ENCODE measurements at regions not wholly inside any gene's neighbourhood (a gene's known extent, or its start where the extent isn't known, plus 50 kb on each side); places are given as distances from the start of the nearest gene placed in this dataset.

DNA sequence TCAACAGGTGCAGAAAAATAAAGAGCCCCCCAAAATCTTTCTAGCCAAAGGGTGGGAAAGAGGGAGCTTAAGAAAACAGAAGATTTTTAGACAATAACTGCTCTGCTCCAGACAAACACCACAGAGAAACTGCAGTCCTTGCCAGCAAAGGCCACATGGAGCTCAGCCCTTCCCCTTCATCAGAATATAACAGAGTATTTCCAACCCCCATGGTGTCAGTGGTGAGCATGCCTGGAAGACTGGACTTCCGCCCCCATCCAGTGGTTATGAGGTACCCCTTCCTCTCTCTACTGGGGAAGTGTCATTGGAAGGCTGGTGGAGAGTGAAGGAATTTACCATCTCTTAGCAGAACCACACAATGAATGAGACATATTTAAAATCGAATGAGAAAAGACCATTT is 1007.3 kb upstream of the CELF2 start:
- TF ChIP-seq CTCF (IDR thresholded peaks at IDR 0.05; ENCODE audit: low read depth, low read length): no peak
- Histone ChIP-seq H3K4me3 (ENCODE audit: low read depth, low read length) (no peak overlapping the region), H3K27ac (ENCODE audit: low read depth, low read length) (no peak overlapping the region), H3K27me3 (ENCODE audit: control insufficient read depth, insufficient read depth, low read length) (no peaks in the 10 kb centered on the region), H3K9me3 (ENCODE audit: control insufficient read depth, insufficient read depth, low read length) (no peaks in the 10 kb centered on the region)
- ChIA-PET POLR2A (no interaction called here), CTCF (no interaction called here)
- DNase-seq (ENCODE audit: low read depth, low spot score): no peak

DNA sequence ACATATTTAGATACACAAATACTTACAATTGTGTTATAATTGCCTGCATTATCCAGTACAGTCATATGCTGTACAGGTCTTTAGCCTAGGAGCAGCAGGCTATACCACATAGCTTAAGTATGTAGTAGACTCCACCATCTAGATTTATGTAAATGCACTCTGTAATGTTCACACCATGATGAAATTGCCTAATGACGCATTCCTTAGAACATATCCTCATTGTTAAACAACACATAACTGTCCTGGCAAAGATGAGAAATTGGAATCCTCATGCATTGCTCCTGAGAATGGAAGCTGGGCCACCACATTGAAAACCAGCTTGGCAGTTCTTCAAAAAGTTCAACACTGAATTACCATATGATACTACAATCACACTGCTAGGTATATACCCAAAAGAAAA is 1002.8 kb upstream of the CELF2 start:
- DNase-seq (ENCODE audit: low read depth, low spot score): no peak
- Histone ChIP-seq H3K27me3 (ENCODE audit: control insufficient read depth, insufficient read depth, low read length) (no peaks in the 10 kb centered on the region), H3K27ac (ENCODE audit: low read depth, low read length) (no peak overlapping the region), H3K4me3 (ENCODE audit: low read depth, low read length) (no peak overlapping the region), H3K9me3 (ENCODE audit: control insufficient read depth, insufficient read depth, low read length) (no peaks in the 10 kb centered on the region)
- TF ChIP-seq CTCF (IDR thresholded peaks at IDR 0.05; ENCODE audit: low read depth, low read length): no peak
- POLR2A ChIA-PET: no interaction called here
- CTCF ChIA-PET: no interaction called here

GRCh38 chr10:10017716-10018115 is 1000.0 kb upstream of the CELF2 start:
- CTCF ChIA-PET: no interaction called here
- Histone ChIP-seq H3K27me3 (ENCODE audit: control insufficient read depth, insufficient read depth, low read length) (no peaks in the 10 kb centered on the region), H3K27ac (ENCODE audit: low read depth, low read length) (no peak overlapping the region), H3K4me3 (ENCODE audit: low read depth, low read length) (no peak overlapping the region), H3K9me3 (ENCODE audit: control insufficient read depth, insufficient read depth, low read length) (no peaks in the 10 kb centered on the region)
- POLR2A ChIA-PET: no interaction called here
- no peak for TF ChIP-seq CTCF (IDR thresholded peaks at IDR 0.05; ENCODE audit: low read depth, low read length)
- DNase-seq (ENCODE audit: low read depth, low spot score): no peak

- Histone ChIP-seq H3K27me3 (ENCODE audit: control insufficient read depth, insufficient read depth, low read length) (no peaks in the 10 kb centered on the region), H3K9me3 (ENCODE audit: control insufficient read depth, insufficient read depth, low read length) (no peaks in the 10 kb centered on the region), H3K4me3 (ENCODE audit: low read depth, low read length) (no peak overlapping the region), H3K27ac (ENCODE audit: low read depth, low read length) (no peak overlapping the region)
- TF ChIP-seq CTCF (IDR thresholded peaks at IDR 0.05; ENCODE audit: low read depth, low read length): no peak
- CTCF ChIA-PET: no interaction called here
- POLR2A ChIA-PET: no interaction called here
- DNase-seq (ENCODE audit: low read depth, low spot score): no peak
Measured at GRCh38 chr10:10020945-10021344, 996.7 kb upstream of the CELF2 start.

DNA sequence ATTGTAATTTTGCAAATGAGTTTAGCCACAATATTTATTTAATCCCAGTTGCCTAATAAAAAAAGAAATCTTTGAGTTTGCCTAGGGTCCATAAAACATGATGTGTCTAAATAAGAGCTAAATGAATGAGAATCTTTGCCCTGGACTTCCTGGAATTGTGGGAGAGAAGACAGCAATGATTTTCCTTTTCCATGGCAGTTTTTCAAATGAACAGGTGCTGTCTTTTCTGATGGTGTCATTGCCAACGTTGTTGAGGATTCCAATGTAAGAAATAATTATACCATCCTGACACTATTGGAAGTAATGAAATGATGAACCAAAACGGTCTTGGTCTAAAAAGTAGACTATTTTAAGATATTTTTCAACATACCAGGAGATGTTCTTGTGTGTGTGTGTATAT is 984.7 kb upstream of the CELF2 start:
- CTCF ChIA-PET: interaction anchor here (1.1 kb wide), 1 partner anchor 690 kb away, joined by 3 read pairs; no protein-coding TSS in a partner anchor
- Histone ChIP-seq H3K4me3 (ENCODE audit: low read depth, low read length) (no peak overlapping the region), H3K27ac (ENCODE audit: low read depth, low read length) (no peak overlapping the region), H3K9me3 (ENCODE audit: control insufficient read depth, insufficient read depth, low read length) (no peaks in the 10 kb centered on the region), H3K27me3 (ENCODE audit: control insufficient read depth, insufficient read depth, low read length) (no peaks in the 10 kb centered on the region)
- POLR2A ChIA-PET: no interaction called here
- DNase-seq (ENCODE audit: low read depth, low spot score): no peak
- no peak for TF ChIP-seq CTCF (IDR thresholded peaks at IDR 0.05; ENCODE audit: low read depth, low read length)

Data from AG04450 (cell line).